HG02981 (cell line): ENCODE measurements at regions not wholly inside any gene's neighbourhood (a gene's known extent, or its start where the extent isn't known, plus 50 kb on each side); places are given as distances from the start of the nearest gene placed in this dataset.

Source experiments
- ATAC-seq: cut with Tn5 transposase; IDR thresholded peaks from one replicate; pipeline ENCODE4 v1.9.1; 2021; ENCODE audit warnings: mild to moderate bottlenecking, moderate library complexity; ENCODE audit not compliant: unreplicated experiment

DNA sequence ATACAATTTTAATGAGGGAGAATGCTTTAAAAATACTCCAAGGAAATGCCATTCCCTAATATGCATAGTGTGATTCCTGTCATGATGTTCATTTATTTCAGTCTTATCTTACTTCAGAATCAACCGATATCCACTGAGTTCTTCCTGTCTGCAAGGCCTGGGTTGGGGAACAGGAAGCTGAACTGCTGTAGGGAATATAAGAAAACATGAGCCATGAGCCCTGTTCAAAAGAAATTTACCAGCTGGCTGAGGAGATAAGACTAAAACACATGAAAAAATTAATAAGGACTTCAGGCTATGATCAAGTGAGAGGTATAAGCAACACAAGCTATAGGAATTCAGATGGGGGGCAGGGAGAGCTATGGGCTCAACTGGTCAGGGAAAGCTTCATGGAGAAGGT lies 184.7 kb downstream of the PLPP4 start:
- no peak for ATAC-seq

- no peak for ATAC-seq
Observed at GRCh38 chr10:120643351-120643750, 186.3 kb downstream of the PLPP4 start.

- no peak for ATAC-seq
Observed at GRCh38 chr10:120644556-120645410, 187.8 kb downstream of the PLPP4 start.

GRCh38 chr10:120646159-120646732 lies 189.2 kb downstream of the PLPP4 start:
- ATAC-seq = no peak

DNA sequence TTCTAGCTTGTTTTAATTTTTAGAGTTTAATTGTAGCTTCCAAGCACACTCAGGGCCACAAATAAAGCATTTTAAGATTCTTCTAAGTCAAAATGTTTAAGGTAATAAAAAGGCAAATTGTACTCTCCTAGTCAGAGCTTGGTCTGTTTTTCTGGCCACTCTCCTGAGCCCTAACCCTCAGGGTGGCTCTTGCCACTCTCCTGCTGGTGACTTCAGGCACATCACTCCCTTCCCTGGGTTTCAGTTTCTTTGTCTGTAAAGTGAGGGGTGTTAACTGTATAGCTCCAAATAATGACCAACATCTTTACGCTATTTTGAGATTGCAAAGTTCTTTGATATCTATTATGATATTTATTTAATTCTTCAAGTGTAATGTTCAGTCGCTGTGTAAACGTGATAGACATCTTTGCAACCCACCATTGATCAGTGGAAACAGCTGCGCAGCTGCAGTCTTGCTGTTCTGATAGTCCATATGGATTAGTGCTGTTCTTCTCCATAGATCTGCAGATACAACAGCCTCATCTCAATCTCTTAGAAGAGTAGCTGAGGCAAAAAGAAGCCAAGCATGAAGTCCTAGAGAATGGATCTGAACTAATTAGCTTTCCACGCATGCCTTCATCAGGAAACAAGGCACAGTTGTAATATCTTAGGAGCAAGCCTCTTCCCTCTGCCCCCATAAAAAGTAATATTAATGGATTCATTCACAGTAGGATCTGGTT lies 189.9 kb downstream of the PLPP4 start:
- ATAC-seq = no peak

GRCh38 chr10:120650705-120651399 lies 193.8 kb downstream of the PLPP4 start:
- ATAC-seq = no peak

GRCh38 chr10:120656107-120656506 lies 195.1 kb upstream of the WDR11 start:
- no peak for ATAC-seq

- ATAC-seq = no peak
Observed at GRCh38 chr10:120657371-120657770, 193.8 kb upstream of the WDR11 start.

GRCh38 chr10:120658943-120659885 lies 191.9 kb upstream of the WDR11 start:
- ATAC-seq = no peak

DNA sequence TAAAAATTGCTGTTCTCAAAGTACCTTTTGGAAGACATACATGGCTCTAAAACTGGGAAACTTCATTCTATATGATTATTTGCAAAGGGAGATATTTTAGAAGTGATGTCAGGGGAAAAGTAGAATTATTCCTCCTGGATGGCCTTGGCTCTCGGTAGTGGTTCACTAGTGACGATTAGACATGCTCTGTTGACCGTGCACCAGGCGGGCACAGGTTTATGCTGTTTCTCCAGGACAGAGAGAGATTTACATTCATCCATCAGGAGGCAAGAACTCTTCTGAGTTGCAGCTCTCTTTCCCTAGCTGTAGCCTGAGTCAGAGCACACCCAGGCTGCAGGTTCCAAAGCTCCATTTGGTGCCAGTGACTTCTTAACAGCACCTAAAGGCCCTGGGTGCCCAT lies 184.9 kb upstream of the WDR11 start:
- ATAC-seq = no peak

DNA sequence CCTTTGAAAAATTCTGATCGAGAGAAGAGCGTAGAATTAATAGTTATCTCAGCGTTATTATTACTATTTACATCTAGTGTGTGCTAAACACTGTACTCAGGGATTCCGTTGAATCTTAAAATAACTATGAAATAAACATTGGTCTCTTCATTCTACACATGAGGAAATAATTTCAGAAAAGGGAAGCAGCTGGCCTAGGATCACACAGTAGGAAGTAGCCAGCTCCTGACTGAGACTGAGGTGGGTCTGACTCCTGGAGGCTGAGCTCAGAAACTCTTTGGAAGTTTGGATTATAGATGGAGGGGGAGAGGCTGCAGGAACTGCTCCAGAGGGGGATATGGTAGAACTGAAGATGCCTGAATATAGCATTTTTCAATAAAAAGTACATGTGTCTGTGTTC lies 183.9 kb upstream of the WDR11 start:
- no peak for ATAC-seq

GRCh38 chr10:120671491-120671890 lies 179.7 kb upstream of the WDR11 start:
- no peak for ATAC-seq

- no peak for ATAC-seq
Observed at GRCh38 chr10:120683454-120683853, 167.7 kb upstream of the WDR11 start.

GRCh38 chr10:120684226-120684625 lies 166.9 kb upstream of the WDR11 start:
- ATAC-seq = no peak

DNA sequence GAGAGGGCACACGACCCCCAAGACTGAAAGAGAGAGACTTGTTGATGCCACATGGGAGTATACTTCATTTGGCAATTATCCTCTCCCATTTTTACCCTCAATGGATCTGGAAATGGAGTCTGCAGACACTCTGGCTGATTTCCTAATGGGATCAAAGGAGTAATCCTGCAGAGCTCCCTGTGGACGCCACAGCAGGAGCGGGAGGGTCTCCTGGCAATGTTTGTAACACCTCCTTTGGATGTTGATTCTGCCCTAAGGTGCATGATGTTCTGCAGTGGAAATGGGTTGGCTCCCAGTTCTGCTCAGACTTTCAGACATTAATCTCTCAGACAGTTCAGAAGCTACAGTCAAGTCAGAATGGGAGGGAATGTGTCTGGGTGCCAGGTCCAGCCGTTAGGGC lies 166.0 kb upstream of the WDR11 start:
- ATAC-seq = no peak

GRCh38 chr10:120688928-120689327 lies 162.2 kb upstream of the WDR11 start:
- ATAC-seq = no peak

- ATAC-seq = no peak
Observed at GRCh38 chr10:120689777-120690529, 161.2 kb upstream of the WDR11 start.

DNA sequence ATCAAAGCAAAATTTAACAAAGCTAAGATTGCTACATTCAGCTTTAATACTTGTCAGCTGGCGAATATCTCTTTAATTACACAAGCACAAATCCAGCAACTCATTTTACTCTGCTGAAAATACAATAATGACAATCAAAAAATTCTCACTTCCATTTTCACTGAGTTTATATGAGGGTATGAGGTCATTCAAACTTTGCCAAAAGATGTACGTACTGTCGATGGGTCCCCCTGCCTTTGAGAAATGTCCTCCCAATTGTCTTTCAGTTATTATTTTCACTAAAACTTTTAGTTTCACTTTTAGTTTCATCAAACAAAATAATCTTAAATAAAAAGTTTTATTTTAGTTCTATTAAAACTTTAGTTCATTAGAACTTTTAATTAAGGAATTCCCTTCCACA lies 159.5 kb upstream of the WDR11 start:
- no peak for ATAC-seq

- no peak for ATAC-seq
Observed at GRCh38 chr10:120700426-120700825, 150.7 kb upstream of the WDR11 start.

DNA sequence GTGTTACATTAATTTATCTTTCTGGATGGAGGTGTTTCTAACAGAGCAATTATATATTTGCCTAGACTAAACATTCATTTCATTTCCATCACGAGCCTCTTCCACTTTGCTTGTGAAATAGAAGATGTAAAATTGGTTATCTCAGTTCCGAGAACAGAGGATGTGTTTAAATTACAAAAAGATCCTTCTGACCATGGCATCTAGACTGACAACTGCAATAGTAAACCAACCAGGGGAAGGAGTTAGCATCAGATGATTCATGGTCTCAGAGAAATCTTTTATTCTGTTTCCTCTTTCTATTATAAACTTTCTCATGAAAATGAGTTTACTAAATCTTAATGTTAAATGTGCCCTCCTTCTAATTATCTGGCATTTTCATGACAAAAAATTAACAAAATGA lies 149.8 kb upstream of the WDR11 start:
- no peak for ATAC-seq
